ENCODE measurements at regions not wholly inside any gene's neighbourhood (a gene's known extent, or its start where the extent isn't known, plus 50 kb on each side); places are given as distances from the start of the nearest gene placed in this dataset.

DNA sequence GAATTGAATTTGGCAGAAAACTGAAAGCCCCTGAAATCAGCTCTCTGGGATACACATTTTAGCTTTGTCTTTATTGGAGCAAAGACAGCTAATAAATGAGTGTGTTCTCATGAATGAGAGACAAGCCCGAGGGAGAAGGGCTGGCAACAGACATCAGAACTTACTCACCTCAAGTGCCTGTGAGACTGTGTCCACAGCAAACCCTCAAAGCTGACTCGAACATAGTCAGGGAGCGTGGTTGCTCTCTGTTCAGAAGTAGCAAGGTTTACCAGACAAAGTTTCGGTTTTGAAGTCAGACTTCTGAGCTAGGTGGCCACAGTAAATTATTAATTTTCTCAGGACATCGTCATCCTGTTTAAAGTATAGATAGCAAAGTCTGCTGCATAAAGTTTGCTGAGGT is 207.9 kb downstream of the CMPK2 start:
- DNase-seq (ENCODE audit: low read depth), result no peak

GRCh38 chr2:6664332-6665061 is 201.2 kb downstream of the CMPK2 start:
- no peak for DNase-seq (ENCODE audit: low read depth)

- no peak for DNase-seq (ENCODE audit: low read depth)
Observed at GRCh38 chr2:6665093-6666045, 200.3 kb downstream of the CMPK2 start.

DNA sequence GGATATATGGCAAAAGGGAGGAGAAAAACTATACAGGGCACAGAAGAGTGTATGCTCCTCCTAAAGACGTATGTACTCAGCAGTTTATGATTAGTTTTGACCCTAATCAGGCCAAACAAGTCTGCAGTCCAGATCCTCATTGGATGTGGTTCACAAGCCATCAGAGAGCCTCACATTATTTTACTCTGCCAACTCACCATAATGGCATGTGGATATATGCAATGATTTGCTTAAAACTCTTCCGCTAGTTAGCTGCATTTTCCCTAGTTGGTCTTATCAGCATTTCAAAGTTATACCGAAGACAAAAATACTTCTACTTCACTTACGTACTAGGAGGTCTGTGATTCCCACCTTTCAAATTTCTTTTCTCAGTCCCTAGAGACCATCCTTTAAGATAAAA is 198.4 kb downstream of the CMPK2 start:
- DNase-seq (ENCODE audit: low read depth), result no peak

GRCh38 chr2:6671913-6672312 is 193.8 kb downstream of the CMPK2 start:
- DNase-seq (ENCODE audit: low read depth), result no peak

GRCh38 chr2:6674381-6674780 is 191.3 kb downstream of the CMPK2 start:
- DNase-seq (ENCODE audit: low read depth), result no peak

DNA sequence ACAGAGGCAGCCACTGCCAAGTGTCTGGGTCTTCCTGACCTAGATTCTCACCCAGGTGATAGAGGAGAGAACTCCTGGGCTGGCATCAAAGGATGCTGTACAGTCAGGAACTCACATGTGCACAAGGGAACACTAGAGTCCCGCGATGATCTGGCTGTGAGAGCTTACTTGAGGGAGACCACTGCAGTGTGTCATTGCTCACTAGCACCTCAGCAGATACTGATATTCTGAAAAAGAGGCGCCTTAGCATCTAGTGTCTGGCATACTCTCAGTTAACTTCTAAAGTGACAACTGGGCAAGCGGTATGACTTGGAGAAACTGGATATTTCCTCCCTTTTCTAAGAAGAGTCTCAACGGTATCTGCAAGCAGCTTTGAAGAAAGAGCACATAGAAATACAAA is 189.9 kb downstream of the CMPK2 start:
- DNase-seq (ENCODE audit: low read depth), result no peak

DNA sequence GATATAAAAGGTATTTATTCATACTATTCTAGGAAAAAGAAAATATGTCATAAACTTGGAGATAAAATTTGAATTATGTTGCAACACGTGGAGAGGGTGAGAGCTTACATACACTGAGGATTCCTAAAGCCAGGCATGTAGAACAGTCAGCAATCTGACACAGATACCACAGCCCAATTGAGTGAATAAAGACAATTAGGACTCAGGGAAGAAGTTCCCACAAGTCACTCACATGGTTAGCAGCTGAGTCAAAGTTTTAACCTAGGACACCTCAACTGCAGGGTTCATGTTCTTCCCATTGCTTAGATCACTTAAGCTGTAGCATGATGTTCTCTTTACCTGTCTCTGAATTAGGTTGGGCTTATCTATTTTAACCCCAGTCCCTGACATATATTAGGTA is 189.5 kb downstream of the CMPK2 start:
- DNase-seq (ENCODE audit: low read depth), result no peak

DNA sequence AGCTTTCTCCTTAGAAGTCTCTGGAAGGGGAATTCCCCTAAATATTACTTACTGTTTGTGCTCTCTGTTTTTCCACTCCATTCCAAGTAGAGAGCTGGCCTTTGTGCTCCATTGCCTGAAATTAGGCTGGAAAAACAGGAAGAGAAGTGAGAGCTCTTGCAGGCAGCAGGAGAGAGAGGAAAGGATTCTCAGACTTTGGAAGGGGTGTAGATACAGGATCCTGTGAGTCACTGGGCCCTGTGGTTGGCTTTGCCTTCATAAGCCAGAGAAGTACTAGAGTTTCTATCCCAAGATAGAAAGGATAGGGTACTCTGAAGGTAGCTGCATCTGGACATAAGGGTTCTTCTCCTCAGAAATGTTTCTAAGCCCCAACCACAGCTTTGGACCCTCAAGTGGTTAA is 188.9 kb downstream of the CMPK2 start:
- no peak for DNase-seq (ENCODE audit: low read depth)

GRCh38 chr2:6679471-6679870 is 186.2 kb downstream of the CMPK2 start:
- DNase-seq (ENCODE audit: low read depth), result no peak

DNA sequence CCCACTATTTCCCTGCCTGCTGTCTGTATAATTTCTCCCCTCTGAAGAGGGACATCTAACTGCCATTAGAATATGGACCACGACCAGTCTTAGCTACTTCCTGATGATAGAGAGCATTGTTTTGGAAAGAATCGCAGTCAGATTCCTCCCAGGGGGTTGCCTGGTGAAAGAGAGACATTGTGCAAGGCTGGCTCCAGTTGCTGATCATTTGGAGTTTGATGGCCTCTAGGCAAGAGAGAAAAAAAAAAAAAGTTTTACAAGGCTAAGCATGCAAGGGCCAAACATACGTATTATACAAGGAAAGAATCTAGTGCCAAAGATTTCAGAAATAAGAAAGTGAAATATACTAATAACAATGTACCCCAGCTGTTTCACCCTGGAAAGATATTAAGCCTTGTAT is 182.2 kb downstream of the CMPK2 start:
- DNase-seq (ENCODE audit: low read depth), result no peak

GRCh38 chr2:6685447-6685846 is 180.3 kb downstream of the CMPK2 start:
- DNase-seq (ENCODE audit: low read depth), result no peak

DNA sequence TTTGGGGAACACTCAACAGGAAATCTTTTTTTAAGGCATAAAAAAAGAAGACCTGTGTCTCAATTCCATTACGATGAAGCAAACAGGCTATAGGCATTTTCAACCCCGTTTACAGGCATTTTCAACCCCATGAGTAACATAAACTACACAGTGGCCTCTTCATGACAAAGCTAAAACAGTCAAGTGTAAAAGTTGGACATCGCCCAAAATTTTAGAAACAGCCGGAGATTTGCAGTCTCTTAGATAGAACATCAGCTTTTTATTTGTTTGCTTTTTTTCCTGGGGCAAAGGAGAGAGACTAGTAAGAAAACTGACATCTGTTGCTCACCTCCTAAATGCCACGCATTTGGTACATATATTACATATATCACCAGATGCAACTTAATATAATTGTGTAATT is 173.7 kb downstream of the CMPK2 start:
- no peak for DNase-seq (ENCODE audit: low read depth)

- no peak for DNase-seq (ENCODE audit: low read depth)
Observed at GRCh38 chr2:6692819-6693218, 172.9 kb downstream of the CMPK2 start.

GRCh38 chr2:6694555-6694954 is 171.2 kb downstream of the CMPK2 start:
- no peak for DNase-seq (ENCODE audit: low read depth)

GRCh38 chr2:6700335-6700734 is 165.4 kb downstream of the CMPK2 start:
- DNase-seq (ENCODE audit: low read depth), result no peak

- no peak for DNase-seq (ENCODE audit: low read depth)
Observed at GRCh38 chr2:6704077-6704476, 161.6 kb downstream of the CMPK2 start.

DNA sequence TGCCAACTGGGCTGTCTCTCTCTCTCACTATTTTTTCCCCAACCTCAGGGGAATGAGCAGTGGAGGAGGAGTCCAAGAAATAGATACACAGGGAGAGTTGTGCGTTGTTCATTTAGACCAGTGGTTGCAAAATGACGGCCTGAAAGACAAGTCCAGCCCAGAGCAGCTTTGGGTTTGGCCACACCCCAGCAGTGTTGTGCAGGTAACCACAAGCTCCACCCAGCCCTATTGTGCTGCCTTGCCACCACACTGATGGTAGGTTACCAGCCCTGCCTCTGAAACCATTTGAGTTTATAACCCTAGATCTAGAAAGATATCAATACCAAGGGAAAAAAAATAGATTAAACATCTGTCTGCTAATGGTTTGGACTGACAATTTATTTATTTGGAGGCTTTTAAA is 144.3 kb downstream of the CMPK2 start:
- DNase-seq (ENCODE audit: low read depth), result no peak

- DNase-seq (ENCODE audit: low read depth), result no peak
Observed at GRCh38 chr2:6722574-6722973, 143.1 kb downstream of the CMPK2 start.

DNA sequence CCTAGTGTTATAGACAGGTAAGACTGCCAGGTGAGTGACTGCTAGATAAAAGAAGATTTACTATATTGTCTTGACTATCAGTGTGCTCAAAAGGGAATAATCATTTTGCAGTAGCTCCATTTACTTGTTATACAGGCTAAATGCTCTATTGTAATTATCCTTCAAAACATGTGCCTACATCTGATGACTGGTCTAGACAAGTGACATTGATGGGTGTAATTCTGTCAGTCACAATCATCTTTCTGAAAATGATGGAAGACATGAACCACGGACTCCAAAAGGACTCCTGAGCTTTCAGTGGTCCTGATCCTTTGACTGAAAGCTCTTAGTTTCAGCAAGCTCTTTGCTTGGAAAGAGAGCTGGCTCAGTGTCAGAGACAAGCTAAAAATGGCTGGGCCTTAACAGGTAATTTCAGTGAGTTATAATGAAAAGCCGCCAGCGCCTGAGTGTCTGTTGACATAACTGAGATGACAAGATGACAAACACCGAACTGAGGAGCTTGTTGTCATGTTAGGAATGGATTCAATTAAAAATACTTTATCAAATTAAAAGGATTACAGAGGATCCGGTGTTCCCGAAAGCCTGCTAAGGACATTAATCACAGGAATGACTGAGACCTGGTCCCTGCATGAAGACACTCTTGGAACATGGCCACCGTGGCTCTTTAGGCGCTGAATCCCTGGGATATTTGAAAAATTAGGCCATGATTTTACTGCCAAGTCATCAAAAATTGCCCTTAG is 141.7 kb downstream of the CMPK2 start:
- no peak for DNase-seq (ENCODE audit: low read depth)

- DNase-seq (ENCODE audit: low read depth), result no peak
Observed at GRCh38 chr2:6724605-6725140, 141.0 kb downstream of the CMPK2 start.

- no peak for DNase-seq (ENCODE audit: low read depth)
Observed at GRCh38 chr2:6728156-6728555, 137.6 kb downstream of the CMPK2 start.
